HG03045 (cell line): ENCODE measurements at regions not wholly inside any gene's neighbourhood (a gene's known extent, or its start where the extent isn't known, plus 50 kb on each side); places are given as distances from the start of the nearest gene placed in this dataset.
"Not testable (repeated sequence)": the region's sequence is repeated elsewhere in the genome, so short reads cannot be mapped to it uniquely, and the experiment has no call there.

Experiments
- ATAC-seq: cut with Tn5 transposase; IDR thresholded peaks from one replicate; pipeline ENCODE4 v1.9.1; 2021; ENCODE audit warnings: mild to moderate bottlenecking, moderate library complexity; ENCODE audit not compliant: unreplicated experiment

GRCh38 chr6:43893073-43893472, 123.1 kb downstream of the VEGFA start:
- no peak for ATAC-seq

DNA sequence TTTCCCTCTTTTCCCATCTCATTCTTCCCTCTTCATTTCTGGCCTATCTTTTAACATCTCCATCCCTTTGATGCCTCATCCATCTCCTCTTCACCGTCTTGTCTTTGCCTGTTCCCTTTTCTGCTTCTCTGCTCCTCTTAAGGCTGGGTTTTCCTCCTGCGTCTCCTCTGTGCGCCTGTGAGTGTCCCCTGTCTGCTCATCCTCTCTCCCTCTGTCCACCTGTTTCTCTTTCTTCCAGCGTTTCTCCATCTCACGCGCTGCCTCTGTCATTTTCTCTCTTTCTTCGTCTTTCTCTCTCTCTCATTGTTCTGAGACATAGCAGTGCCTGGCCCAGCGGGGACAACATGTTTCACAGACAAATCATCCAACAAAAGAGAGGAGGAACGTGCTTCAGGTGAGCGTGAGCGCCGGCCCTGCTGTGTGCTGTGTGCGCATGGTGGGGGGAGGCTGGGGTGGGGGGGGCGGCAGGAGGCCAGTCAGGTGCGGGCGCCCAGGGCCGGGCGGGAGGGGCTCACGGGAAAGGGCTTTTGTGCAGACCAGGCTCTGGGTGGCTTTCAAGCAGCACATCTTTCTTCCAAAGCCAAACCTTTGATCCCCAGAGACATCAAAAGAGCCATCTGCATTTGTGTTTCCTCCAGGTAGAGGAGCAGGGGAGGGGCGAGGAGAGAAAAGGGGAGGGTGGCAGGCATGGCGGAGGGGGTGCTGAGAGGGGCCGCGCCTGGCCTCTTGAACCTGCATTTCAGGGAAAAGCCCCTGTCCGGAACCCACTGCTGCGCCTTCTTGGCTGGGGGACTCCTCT, 121.3 kb downstream of the VEGFA start:
- ATAC-seq: no peak

DNA sequence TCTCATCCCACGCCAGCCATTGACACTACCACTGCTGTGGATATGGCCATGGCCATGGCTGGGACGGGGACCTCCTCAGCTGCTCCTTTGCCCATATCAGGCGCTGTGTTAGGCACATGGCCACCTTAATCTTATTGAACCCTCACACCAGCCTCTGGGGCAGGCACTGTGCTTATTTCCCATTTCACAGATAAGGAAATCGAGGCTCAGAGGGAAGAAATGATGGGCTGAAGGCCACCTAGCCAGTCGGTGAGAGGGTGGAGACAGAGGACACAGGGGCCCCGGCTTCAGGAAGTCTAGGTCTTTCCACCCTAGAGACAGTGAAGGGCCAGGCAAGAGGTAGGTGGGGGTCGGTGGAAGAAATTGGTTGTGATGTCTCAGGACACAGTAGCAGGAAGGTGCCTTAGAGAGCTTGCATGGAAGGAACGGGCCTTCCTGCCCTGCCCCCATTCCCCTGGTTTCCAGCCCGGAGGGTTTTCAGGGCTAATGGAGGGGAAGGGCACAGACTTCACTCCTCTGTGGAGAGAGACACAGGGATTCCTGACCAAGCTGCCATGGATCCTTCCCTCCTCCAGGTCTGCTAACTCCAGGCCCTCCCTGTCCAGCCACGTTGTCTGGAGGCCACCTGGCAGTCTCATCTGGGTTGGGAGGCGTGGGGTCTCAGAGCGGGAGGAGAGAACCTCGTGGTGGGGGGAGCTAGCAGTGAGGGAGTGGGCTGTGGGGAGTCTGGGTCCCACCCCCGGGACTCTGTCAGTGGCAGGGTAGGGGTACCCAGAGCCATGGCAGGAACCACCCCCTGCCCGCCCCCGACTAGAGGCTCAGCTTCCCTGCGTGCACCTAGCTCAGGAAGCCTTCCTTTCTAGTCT, 120.4 kb downstream of the VEGFA start:
- ATAC-seq: no peak

DNA sequence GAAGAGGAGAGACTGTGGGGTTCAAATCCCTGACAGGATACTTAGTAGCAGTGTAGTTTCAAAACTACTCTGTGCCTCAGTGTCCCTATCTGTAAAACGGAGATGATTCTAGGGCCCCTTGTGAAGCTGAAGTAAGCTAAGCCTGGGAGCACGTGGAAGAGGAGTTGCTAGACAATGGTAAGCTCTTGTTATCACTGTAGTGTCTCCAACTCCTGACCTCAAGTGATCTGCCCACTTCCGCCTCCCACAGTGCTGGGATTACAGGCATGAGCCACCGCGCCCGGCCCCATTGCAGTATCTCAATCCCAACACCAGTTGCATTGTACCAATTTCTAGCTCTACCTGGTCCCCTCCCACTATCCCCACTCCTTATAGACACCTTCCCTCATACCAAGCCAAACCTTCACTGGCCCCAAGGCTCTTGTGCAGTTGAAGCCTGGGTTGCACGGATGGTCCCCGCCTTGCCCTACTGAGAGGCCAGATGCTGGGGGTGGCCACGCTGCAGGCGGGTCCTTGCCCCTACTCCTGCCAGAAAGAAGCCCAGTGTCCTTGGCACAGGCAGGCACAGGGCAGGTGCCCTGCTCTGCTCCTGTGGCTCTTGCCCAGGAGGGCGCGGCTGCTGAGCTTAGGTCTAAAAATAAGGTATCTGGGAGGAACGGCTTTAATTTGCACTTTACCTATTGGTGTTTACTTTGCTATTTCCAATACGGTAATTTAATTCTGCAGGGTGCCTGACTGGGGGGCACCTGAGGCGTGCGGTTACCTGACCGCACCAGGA, 118.1 kb downstream of the VEGFA start:
- no peak for ATAC-seq

GRCh38 chr6:43887340-43887858, 117.4 kb downstream of the VEGFA start:
- ATAC-seq: no peak

- ATAC-seq: no peak
Measured at GRCh38 chr6:43886717-43887339, 116.8 kb downstream of the VEGFA start.

- no peak for ATAC-seq
Measured at GRCh38 chr6:43886067-43886461, 116.1 kb downstream of the VEGFA start.

- no peak for ATAC-seq
Measured at GRCh38 chr6:43885399-43886066, 115.5 kb downstream of the VEGFA start.

DNA sequence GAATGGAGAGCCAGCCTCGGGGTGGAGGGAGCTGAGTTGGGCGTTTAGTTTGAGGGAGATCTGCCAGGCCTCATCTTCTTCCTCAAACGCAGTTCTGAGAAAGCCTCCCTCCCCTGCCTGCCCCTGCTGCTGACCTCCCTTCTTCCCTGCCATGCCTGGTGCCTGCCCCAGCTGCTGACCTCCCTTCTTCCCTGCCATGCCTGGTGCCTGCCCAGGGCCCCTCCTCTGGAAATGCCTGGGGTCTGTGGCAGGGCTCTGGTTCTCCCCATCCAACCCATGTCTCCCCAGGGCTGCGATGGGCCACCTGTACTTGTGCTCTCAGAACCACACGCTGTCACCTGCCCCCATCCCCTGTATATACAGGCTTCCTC, 114.6 kb downstream of the VEGFA start:
- ATAC-seq: no peak

DNA sequence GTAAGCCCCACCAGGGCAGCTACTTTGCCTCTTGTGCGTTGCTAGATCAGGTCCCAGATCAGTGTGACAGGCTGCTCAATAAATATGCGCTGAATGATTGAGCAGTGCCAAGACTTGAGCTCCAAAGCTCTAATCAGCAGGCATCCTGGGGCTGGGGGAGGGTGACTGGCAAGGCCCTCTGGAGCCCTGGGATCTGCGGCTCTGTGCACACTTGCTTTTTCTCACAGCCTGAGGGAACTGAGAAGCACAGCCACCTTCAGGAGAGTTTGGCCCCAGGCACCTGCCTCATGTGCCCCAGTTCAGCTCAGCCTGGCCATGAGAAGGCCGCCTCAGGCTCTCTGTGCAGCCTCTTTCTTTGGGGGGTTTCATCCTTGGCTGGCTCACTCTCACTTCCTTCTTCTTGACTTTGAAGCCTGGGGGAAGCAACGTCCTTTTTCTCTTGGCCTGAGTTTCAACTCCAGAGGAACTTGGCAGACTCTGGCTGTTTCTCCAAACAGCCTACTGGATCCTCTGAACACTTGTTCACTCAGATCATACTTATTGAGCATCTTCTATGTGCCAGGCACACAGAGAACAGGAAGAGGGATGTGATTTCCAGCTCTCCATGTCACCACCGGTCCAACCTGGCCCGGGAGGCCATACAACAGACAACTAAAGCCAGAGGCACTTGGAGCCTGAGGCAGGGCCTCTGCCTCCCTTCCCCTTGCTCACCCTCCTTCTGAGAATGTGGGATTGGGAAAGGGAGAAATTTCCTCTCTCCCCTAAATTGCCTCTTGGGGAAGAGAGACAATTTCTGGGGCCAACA, 114.0 kb downstream of the VEGFA start:
- no peak for ATAC-seq

- not testable (repeated sequence) for ATAC-seq
Measured at GRCh38 chr6:43882690-43883448, 112.9 kb downstream of the VEGFA start.

DNA sequence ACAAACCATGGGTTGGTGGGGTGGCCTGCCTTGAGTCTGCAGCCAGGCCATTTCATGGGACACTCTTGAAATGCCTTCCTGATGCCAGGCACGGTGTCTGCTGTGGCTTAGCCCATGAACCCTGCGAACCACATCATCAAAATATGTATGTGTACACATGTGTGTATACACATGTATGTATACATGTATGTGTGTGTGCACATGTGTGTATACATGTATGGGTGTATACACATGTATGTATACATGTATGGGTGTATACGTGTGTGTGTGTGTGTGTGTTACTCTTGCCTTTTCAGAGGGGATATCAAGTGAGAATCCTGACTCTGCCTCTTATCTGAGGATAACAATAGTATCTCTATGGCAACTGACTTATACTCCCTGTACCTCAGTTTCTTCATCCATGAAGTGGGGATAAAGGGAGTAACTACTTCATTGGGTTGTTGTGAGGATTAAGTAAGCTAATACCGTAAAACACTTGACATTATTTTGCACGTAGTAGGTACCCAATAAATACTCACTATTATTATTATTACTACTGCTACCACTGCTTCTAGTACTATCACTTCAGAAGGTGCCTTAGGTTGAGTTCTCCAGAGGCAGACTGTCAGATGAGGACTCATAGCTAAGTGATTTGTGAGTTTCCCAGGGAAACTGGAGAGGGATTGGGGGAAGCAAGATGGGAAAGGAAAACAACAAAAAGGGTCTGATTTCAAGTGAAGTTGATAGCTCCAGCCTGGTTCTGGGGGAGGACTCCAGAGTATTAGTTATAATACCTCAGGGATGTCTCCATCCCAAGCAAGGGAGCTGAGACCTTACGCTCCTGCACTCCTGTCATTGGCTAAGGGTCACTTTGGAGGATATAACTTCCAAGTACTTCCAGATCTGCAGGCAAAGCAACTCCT, 110.5 kb downstream of the VEGFA start:
- ATAC-seq: no peak

DNA sequence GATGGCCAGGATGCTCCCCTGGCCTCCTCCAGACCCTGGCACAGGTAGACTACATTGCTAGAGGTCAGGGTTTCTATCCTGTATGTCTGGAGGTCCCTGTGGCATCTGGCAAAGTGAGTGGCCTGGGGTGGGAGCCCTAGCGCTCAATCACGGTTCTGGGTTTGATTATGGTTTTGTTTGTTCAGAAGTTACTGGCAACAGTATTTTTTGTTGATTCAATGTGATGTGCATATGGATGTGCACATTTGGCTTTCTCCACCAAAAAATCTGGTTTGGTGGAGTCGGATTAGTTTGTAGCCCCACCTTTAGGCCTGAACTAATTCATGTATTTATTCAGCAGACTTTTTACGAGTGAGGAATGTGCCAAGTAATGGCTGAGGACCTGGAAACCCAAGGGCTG, 109.7 kb downstream of the VEGFA start:
- no peak for ATAC-seq

DNA sequence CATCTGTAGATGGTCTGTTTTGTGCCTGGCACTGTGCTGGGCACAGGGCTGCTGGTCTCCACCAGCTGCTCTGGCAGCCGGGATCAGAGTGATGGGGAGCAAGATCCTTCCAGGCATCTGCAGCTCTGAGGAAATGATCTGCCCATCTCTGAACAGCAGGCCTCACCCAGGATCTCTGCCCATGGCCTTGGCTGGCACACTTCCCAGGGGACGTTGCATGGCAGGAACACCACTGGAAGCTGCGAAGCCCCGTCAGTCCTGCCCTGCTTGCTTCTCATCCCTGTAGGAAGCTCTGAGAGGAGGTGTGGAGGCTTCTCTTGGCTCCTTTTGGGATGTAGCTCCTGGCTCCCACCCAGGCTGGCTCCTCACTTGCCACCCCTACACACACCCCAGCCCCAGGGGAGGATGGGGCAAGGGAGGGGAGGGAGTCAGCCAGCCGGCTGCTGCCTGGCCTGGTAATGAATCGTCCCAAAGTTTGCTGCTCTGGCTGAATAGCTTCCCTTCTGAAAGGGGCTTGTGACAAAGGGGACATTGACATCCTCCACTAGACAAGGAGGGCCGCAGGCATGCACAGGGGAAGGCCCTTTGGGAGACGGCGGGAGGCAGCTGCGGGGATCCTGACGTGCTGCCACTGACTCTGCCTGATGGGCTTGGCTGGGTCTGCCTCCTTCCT, 108.9 kb downstream of the VEGFA start:
- no peak for ATAC-seq

GRCh38 chr6:43878127-43878634, 108.2 kb downstream of the VEGFA start:
- ATAC-seq: no peak

GRCh38 chr6:43877463-43878126, 107.6 kb downstream of the VEGFA start:
- no peak for ATAC-seq
